ENCODE measurements at regions not wholly inside any gene's neighbourhood (a gene's known extent, or its start where the extent isn't known, plus 50 kb on each side); places are given as distances from the start of the nearest gene placed in this dataset.
A peak's percentile ranks its signal among the peaks of the same experiment; 100 is the strongest.

GRCh38 chr7:155234158-155234492, 63.6 kb upstream of the INSIG1 start:
- BruUV-seq (replicated peaks) = no TSS peak
- TF ChIP-seq EZH2 (IDR thresholded peaks at IDR 0.05; ENCODE audit: low read depth) = no peak
- peak; percentile 27 for TF ChIP-seq CTCF (conservative IDR thresholded peaks at IDR 0.05)
- no peaks in the 10 kb centered on the region for H3K27me3 ChIP-seq (ENCODE audit: insufficient read depth, low read depth)
- H3F3A ChIP-seq (ENCODE audit: insufficient read depth, low read depth) = peaks cover 21% of the 10 kb centered on the region
- CTCF ChIA-PET = interaction anchor here (0.9 kb wide), 1 partner anchor 63 kb away, joined by 5 read pairs; the partner anchor contains the start of gene INSIG1
- no peak overlapping the region for H3K27ac ChIP-seq
- peak in 1 of 2 experiments; percentile 34 for DNase-seq
- POLR2A ChIA-PET (ENCODE audit: unreplicated experiment) = no interaction called here
- peaks cover 28% of the 10 kb centered on the region for H3K4me1 ChIP-seq (replicated peaks; ENCODE audit: insufficient read depth)
- intact Hi-C loops (cut with micrococcal nuclease; ENCODE audit: unreplicated experiment) = loop anchor here (1.0 kb wide), 1 partner anchor 111 kb away; no protein-coding TSS in a partner anchor
- H3K79me2 ChIP-seq (ENCODE audit: low read depth) = no peaks in the 10 kb centered on the region
- no peak overlapping the region for H2AFZ ChIP-seq
- H3K4me2 ChIP-seq = no peak overlapping the region
- no peaks in the 10 kb centered on the region for H3K9me3 ChIP-seq (ENCODE audit: insufficient read depth, low read depth)
- H3K4me3 ChIP-seq = no peak overlapping the region
- H3K36me3 ChIP-seq (ENCODE audit: low read depth) = no peaks in the 10 kb centered on the region
- H3K9me2 ChIP-seq (ENCODE audit: insufficient read depth) = no peaks in the 10 kb centered on the region
- no peaks in the 10 kb centered on the region for H4K20me1 ChIP-seq (ENCODE audit: insufficient read depth)

GRCh38 chr7:155234950-155235789, 62.5 kb upstream of the INSIG1 start:
- H3K36me3 ChIP-seq (ENCODE audit: low read depth) = no peaks in the 10 kb centered on the region
- no peak overlapping the region for H3K4me3 ChIP-seq
- no peaks in the 10 kb centered on the region for H4K20me1 ChIP-seq (ENCODE audit: insufficient read depth)
- no peak overlapping the region for H2AFZ ChIP-seq
- BruUV-seq (replicated peaks) = no TSS peak
- H3K27ac ChIP-seq = no peak overlapping the region
- DNase-seq = no peak
- intact Hi-C loops (cut with micrococcal nuclease; ENCODE audit: unreplicated experiment) = loop anchor here (1.0 kb wide), 1 partner anchor 110 kb away; no protein-coding TSS in a partner anchor
- no peak overlapping the region for H3K4me2 ChIP-seq
- no peaks in the 10 kb centered on the region for H3K9me3 ChIP-seq (ENCODE audit: insufficient read depth, low read depth)
- TF ChIP-seq CTCF (conservative IDR thresholded peaks at IDR 0.05) (no peak), EZH2 (IDR thresholded peaks at IDR 0.05; ENCODE audit: low read depth) (no peak)
- H3K4me1 ChIP-seq (replicated peaks; ENCODE audit: insufficient read depth) = peaks cover 29% of the 10 kb centered on the region
- CTCF ChIA-PET = no interaction called here
- no peaks in the 10 kb centered on the region for H3K27me3 ChIP-seq (ENCODE audit: insufficient read depth, low read depth)
- no peaks in the 10 kb centered on the region for H3K79me2 ChIP-seq (ENCODE audit: low read depth)
- H3K9me2 ChIP-seq (ENCODE audit: insufficient read depth) = no peaks in the 10 kb centered on the region
- POLR2A ChIA-PET (ENCODE audit: unreplicated experiment) = no interaction called here
- H3F3A ChIP-seq (ENCODE audit: insufficient read depth, low read depth) = peaks cover 22% of the 10 kb centered on the region

GRCh38 chr7:155236386-155236785, 61.3 kb upstream of the INSIG1 start:
- intact Hi-C loops (cut with micrococcal nuclease; ENCODE audit: unreplicated experiment) = no loop called here
- Histone ChIP-seq H3K27ac (no peak overlapping the region), H3K4me1 (replicated peaks; ENCODE audit: insufficient read depth) (peaks cover 29% of the 10 kb centered on the region)

More at GRCh38 chr7:155236386-155236785, 61.3 kb upstream of the INSIG1 start:
- no peak overlapping the region for H2AFZ ChIP-seq
- ChIA-PET CTCF (no interaction called here), POLR2A (ENCODE audit: unreplicated experiment) (no interaction called here)
- no peak for TF ChIP-seq EZH2 (IDR thresholded peaks at IDR 0.05; ENCODE audit: low read depth)
- TF ChIP-seq CTCF (conservative IDR thresholded peaks at IDR 0.05) = no peak
- no peak overlapping the region for H3K4me3 ChIP-seq
- H3K36me3 ChIP-seq (ENCODE audit: low read depth) = no peaks in the 10 kb centered on the region
- DNase-seq = no peak
- H3K79me2 ChIP-seq (ENCODE audit: low read depth) = no peaks in the 10 kb centered on the region
- H3K4me2 ChIP-seq = no peak overlapping the region
- H3K9me3 ChIP-seq (ENCODE audit: insufficient read depth, low read depth) = no peaks in the 10 kb centered on the region
- H3K27me3 ChIP-seq (ENCODE audit: insufficient read depth, low read depth) = no peaks in the 10 kb centered on the region
- H3K9me2 ChIP-seq (ENCODE audit: insufficient read depth) = no peaks in the 10 kb centered on the region
- BruUV-seq (replicated peaks) = no TSS peak
- H4K20me1 ChIP-seq (ENCODE audit: insufficient read depth) = no peaks in the 10 kb centered on the region
- peaks cover 13% of the 10 kb centered on the region for H3F3A ChIP-seq (ENCODE audit: insufficient read depth, low read depth)
